ENCODE measurements at regions not wholly inside any gene's neighbourhood (a gene's known extent, or its start where the extent isn't known, plus 50 kb on each side); places are given as distances from the start of the nearest gene placed in this dataset.

DNA sequence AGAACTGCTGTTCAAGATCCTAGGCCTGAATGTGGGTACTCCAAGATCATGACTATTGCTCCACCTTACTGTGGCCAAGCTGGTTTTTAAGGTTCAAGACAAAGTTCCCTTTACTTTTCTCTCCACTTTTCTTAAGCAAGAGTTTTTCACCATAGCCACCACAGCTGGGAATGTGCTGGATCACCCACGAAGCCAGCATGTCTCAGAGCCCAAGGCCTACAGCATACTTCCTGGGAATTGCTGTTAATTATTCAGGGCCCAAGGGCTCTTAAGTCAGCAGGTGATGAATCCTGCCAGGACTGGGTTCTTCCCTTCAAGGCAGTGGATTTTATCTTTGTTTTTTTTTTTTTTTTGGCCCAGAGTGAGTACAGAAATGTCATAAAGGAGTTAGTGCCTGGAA is 149.4 kb upstream of the TUSC1 start (continued):
- TF ChIP-seq, protein P1, sequence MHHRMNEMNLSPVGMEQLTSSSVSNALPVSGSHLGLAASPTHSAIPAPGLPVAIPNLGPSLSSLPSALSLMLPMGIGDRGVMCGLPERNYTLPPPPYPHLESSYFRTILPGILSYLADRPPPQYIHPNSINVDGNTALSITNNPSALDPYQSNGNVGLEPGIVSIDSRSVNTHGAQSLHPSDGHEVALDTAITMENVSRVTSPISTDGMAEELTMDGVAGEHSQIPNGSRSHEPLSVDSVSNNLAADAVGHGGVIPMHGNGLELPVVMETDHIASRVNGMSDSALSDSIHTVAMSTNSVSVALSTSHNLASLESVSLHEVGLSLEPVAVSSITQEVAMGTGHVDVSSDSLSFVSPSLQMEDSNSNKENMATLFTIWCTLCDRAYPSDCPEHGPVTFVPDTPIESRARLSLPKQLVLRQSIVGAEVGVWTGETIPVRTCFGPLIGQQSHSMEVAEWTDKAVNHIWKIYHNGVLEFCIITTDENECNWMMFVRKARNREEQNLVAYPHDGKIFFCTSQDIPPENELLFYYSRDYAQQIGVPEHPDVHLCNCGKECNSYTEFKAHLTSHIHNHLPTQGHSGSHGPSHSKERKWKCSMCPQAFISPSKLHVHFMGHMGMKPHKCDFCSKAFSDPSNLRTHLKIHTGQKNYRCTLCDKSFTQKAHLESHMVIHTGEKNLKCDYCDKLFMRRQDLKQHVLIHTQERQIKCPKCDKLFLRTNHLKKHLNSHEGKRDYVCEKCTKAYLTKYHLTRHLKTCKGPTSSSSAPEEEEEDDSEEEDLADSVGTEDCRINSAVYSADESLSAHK (tag by site-specific recombination; IDR thresholded peaks at IDR 0.05): no peak
- TF ChIP-seq, protein P2, sequence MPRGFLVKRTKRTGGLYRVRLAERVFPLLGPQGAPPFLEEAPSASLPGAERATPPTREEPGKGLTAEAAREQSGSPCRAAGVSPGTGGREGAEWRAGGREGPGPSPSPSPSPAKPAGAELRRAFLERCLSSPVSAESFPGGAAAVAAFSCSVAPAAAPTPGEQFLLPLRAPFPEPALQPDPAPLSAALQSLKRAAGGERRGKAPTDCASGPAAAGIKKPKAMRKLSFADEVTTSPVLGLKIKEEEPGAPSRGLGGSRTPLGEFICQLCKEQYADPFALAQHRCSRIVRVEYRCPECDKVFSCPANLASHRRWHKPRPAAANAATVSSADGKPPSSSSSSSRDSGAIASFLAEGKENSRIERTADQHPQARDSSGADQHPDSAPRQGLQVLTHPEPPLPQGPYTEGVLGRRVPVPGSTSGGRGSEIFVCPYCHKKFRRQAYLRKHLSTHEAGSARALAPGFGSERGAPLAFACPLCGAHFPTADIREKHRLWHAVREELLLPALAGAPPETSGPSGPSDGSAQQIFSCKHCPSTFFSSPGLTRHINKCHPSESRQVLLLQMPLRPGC (tag by site-specific recombination; IDR thresholded peaks at IDR 0.05): no peak
- TF ChIP-seq, protein P3, sequence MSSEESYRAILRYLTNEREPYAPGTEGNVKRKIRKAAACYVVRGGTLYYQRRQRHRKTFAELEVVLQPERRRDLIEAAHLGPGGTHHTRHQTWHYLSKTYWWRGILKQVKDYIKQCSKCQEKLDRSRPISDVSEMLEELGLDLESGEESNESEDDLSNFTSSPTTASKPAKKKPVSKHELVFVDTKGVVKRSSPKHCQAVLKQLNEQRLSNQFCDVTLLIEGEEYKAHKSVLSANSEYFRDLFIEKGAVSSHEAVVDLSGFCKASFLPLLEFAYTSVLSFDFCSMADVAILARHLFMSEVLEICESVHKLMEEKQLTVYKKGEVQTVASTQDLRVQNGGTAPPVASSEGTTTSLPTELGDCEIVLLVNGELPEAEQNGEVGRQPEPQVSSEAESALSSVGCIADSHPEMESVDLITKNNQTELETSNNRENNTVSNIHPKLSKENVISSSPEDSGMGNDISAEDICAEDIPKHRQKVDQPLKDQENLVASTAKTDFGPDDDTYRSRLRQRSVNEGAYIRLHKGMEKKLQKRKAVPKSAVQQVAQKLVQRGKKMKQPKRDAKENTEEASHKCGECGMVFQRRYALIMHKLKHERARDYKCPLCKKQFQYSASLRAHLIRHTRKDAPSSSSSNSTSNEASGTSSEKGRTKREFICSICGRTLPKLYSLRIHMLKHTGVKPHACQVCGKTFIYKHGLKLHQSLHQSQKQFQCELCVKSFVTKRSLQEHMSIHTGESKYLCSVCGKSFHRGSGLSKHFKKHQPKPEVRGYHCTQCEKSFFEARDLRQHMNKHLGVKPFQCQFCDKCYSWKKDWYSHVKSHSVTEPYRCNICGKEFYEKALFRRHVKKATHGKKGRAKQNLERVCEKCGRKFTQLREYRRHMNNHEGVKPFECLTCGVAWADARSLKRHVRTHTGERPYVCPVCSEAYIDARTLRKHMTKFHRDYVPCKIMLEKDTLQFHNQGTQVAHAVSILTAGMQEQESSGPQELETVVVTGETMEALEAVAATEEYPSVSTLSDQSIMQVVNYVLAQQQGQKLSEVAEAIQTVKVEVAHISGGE (tag by site-specific recombination; conservative IDR thresholded peaks at IDR 0.05; ENCODE audit: low read depth): no peak
- no peak for TF ChIP-seq ZNF112 (tag by site-specific recombination; IDR thresholded peaks at IDR 0.05)
- no peak for TF ChIP-seq ZNF366 (tag by site-specific recombination; conservative IDR thresholded peaks at IDR 0.05)
- TF ChIP-seq ZNF629 (tag by site-specific recombination; IDR thresholded peaks at IDR 0.05): no peak

DNA sequence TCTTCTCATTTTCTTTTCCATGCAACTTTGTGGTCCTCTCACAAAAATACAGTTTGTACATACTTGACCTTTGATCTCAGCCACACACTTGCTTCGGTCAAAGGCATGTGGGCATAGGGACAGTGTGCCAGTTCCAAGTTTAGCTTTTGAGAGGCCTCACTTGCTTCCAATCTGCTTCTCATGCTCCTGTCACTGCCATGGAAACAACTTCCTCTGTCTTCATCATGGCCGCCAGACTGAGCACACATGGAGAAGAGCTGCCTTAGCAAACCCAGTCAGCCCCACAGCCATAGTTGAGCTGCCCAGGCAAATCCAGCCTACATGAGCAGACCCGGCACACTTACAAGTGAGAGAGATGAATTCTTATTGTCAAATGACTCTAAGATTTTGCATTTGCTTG is 138.2 kb upstream of the TUSC1 start:
- no peak overlapping the region for H3K27ac ChIP-seq (ENCODE audit: extremely low read depth, low read depth, low read length)
- H3K4me3 ChIP-seq (ENCODE audit: low read depth, low read length): no peak overlapping the region
- H3K9me3 ChIP-seq (ENCODE audit: control insufficient read depth, insufficient read depth, low read depth, low read length): no peaks in the 10 kb centered on the region
- H3K4me1 ChIP-seq (ENCODE audit: control insufficient read depth, insufficient read depth, low read length): no peaks in the 10 kb centered on the region
- no peaks in the 10 kb centered on the region for H3K36me3 ChIP-seq (ENCODE audit: control insufficient read depth in 2 of 2, insufficient read depth in 1 of 2, low read length in 2 of 2)
- CTCF ChIA-PET: no interaction called here
- POLR2A ChIA-PET: no interaction called here
- TF ChIP-seq ZNF501 (tag by site-specific recombination; IDR thresholded peaks at IDR 0.05) (no peak), ZNF701 (tag by site-specific recombination; IDR thresholded peaks at IDR 0.05) (no peak), ZNF514 (tag by site-specific recombination; IDR thresholded peaks at IDR 0.05) (no peak), ZBTB21 (tag by site-specific recombination; IDR thresholded peaks at IDR 0.05) (no peak)
- TF ChIP-seq, protein P4, sequence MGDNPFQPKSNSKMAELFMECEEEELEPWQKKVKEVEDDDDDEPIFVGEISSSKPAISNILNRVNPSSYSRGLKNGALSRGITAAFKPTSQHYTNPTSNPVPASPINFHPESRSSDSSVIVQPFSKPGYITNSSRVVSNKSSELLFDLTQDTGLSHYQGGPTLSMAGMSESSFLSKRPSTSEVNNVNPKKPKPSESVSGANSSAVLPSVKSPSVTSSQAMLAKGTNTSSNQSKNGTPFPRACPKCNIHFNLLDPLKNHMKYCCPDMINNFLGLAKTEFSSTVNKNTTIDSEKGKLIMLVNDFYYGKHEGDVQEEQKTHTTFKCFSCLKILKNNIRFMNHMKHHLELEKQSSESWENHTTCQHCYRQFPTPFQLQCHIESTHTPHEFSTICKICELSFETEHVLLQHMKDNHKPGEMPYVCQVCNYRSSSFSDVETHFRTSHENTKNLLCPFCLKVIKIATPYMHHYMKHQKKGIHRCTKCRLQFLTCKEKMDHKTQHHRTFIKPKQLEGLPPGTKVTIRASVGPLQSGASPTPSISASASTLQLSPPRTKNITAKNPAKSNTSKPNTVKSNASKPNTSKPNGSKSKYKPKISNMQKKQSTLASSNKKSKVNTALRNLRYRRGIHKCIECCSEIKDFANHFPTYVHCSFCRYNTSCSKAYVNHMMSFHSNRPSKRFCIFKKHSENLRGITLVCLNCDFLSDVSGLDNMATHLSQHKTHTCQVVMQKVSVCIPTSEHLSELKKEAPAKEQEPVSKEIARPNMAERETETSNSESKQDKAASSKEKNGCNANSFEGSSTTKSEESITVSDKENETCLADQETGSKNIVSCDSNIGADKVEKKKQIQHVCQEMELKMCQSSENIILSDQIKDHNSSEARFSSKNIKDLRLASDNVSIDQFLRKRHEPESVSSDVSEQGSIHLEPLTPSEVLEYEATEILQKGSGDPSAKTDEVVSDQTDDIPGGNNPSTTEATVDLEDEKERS (tag by site-specific recombination; IDR thresholded peaks at IDR 0.05): no peak
- TF ChIP-seq, protein P5, sequence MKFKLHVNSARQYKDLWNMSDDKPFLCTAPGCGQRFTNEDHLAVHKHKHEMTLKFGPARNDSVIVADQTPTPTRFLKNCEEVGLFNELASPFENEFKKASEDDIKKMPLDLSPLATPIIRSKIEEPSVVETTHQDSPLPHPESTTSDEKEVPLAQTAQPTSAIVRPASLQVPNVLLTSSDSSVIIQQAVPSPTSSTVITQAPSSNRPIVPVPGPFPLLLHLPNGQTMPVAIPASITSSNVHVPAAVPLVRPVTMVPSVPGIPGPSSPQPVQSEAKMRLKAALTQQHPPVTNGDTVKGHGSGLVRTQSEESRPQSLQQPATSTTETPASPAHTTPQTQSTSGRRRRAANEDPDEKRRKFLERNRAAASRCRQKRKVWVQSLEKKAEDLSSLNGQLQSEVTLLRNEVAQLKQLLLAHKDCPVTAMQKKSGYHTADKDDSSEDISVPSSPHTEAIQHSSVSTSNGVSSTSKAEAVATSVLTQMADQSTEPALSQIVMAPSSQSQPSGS (tag by site-specific recombination; IDR thresholded peaks at IDR 0.05; ENCODE audit: low read depth): no peak
- TF ChIP-seq, protein P6, sequence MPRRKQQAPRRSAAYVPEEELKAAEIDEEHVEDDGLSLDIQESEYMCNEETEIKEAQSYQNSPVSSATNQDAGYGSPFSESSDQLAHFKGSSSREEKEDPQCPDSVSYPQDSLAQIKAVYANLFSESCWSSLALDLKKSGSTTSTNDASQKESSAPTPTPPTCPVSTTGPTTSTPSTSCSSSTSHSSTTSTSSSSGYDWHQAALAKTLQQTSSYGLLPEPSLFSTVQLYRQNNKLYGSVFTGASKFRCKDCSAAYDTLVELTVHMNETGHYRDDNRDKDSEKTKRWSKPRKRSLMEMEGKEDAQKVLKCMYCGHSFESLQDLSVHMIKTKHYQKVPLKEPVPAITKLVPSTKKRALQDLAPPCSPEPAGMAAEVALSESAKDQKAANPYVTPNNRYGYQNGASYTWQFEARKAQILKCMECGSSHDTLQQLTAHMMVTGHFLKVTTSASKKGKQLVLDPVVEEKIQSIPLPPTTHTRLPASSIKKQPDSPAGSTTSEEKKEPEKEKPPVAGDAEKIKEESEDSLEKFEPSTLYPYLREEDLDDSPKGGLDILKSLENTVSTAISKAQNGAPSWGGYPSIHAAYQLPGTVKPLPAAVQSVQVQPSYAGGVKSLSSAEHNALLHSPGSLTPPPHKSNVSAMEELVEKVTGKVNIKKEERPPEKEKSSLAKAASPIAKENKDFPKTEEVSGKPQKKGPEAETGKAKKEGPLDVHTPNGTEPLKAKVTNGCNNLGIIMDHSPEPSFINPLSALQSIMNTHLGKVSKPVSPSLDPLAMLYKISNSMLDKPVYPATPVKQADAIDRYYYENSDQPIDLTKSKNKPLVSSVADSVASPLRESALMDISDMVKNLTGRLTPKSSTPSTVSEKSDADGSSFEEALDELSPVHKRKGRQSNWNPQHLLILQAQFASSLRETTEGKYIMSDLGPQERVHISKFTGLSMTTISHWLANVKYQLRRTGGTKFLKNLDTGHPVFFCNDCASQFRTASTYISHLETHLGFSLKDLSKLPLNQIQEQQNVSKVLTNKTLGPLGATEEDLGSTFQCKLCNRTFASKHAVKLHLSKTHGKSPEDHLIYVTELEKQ (tag by site-specific recombination; IDR thresholded peaks at IDR 0.05; ENCODE audit: borderline replicate concordance): no peak

Data from HEK293 (cell line).